ENCODE measurements at regions not wholly inside any gene's neighbourhood (a gene's known extent, or its start where the extent isn't known, plus 50 kb on each side); places are given as distances from the start of the nearest gene placed in this dataset.

DNA sequence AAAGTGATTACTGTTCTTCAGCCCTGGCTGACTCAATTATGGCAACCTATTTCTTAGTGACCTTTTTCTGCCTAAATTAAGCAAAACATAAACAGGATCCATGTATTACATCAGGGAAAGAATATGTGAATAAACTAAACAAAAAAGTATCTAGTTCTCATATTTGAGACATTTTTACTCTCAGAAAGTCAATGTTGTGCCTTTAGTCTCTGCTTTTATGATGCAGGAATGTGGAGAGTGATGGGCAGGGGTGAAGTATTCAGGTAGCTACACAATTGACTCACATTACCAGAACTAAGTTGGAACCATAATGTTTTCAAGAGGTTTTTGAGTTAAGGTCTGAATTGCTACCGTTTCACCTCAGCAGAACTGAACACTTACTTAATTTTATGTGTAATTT is 462.7 kb upstream of the CXADR start:
- TF ChIP-seq, protein P1, sequence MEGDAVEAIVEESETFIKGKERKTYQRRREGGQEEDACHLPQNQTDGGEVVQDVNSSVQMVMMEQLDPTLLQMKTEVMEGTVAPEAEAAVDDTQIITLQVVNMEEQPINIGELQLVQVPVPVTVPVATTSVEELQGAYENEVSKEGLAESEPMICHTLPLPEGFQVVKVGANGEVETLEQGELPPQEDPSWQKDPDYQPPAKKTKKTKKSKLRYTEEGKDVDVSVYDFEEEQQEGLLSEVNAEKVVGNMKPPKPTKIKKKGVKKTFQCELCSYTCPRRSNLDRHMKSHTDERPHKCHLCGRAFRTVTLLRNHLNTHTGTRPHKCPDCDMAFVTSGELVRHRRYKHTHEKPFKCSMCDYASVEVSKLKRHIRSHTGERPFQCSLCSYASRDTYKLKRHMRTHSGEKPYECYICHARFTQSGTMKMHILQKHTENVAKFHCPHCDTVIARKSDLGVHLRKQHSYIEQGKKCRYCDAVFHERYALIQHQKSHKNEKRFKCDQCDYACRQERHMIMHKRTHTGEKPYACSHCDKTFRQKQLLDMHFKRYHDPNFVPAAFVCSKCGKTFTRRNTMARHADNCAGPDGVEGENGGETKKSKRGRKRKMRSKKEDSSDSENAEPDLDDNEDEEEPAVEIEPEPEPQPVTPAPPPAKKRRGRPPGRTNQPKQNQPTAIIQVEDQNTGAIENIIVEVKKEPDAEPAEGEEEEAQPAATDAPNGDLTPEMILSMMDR (IDR thresholded peaks at IDR 0.05): no peak
- TF ChIP-seq POLR2A (IDR thresholded peaks at IDR 0.05): no peak
- TF ChIP-seq EP300 (IDR thresholded peaks at IDR 0.05): no peak

Measured in suprapubic skin (tissue), 3 donors.